Heart left ventricle (tissue), 16 donors: ENCODE measurements at regions not wholly inside any gene's neighbourhood (a gene's known extent, or its start where the extent isn't known, plus 50 kb on each side); places are given as distances from the start of the nearest gene placed in this dataset.

Source experiments
- ATAC-seq, 4 donors: fragments of 200-7000 bp; cut with Tn5 transposase; one replicate each; pipeline ENCODE4 v1.9.1; 2020 to 2022; ENCODE audit warnings: moderate library complexity in 4 of 4, mild to moderate bottlenecking in 3 of 4, moderate number of reproducible peaks in 1 of 4
- DNase-seq, 5 donors: peaks; one replicate each; pipeline ENCODE4 v3.0.0-alpha.2; 2020
- H3K27ac ChIP-seq, 12 donors: fragments of 200-600 bp; sonication (generic) in 4 of 12; one replicate each; pipeline versions ENCODE4 v1.5.0 to v1.8.0; 2016 to 2022; ENCODE audit warnings: mild to moderate bottlenecking in 2 of 12
- H3K27me3 ChIP-seq, 9 donors: fragments of 200-600 bp; sonication (generic) in 2 of 9; one replicate each; pipeline versions ENCODE4 v1.5.1 to v1.8.0; 2016 to 2022; ENCODE audit warnings: mild to moderate bottlenecking in 3 of 9
- H3K36me3 ChIP-seq, 9 donors: fragments of 200-600 bp; sonication (generic) in 2 of 9; one replicate each; pipeline versions ENCODE4 v1.5.0 to v1.8.0; 2018 to 2022; ENCODE audit warnings: mild to moderate bottlenecking in 2 of 9
- H3K4me1 ChIP-seq, 12 donors: fragments of 200-600 bp; sonication (generic) in 4 of 12; one replicate each; pipeline versions ENCODE4 v1.5.0 to v1.8.0; 2016 to 2022; ENCODE audit warnings: mild to moderate bottlenecking in 3 of 12
- H3K4me3 ChIP-seq, 12 donors: fragments of 200-600 bp; sonication (generic) in 4 of 12; one replicate each; pipeline versions ENCODE4 v1.5.0 to v1.8.0; 2017 to 2022; ENCODE audit warnings: mild to moderate bottlenecking in 9 of 12, moderate library complexity in 4 of 12
- H3K9me3 ChIP-seq, 12 donors: fragments of 200-600 bp; sonication (generic) in 4 of 12; one replicate each; pipeline versions ENCODE4 v1.5.0 to v1.8.0; 2016 to 2022; ENCODE audit warnings: mild to moderate bottlenecking in 1 of 12
- POLR2A ChIP-seq, 2 donors: fragments of 450-650 bp; IDR thresholded peaks; one replicate each; pipeline ENCODE4 v1.6.1; 2017; ENCODE audit warnings: antibody characterized with exemption in 2 of 2, mild to moderate bottlenecking in 2 of 2, moderate library complexity in 2 of 2
- WGBS, 4 donors: extraction: QIAGEN DNeasy Blood & Tissue Kit in 2 of 4; methylation state at CpG; one replicate each; pipeline versions ENCODE4 v1.1.5 to v1.1.7; 2013 to 2018; 5-methylcytosine and 5-hydroxymethylcytosine counted together
- intact Hi-C, 10 donors: fragments of 100-400 bp; cut with DNase I; formaldehyde crosslinking; loops; one replicate each; pipeline versions ENCODE4 v1.11.1 to v1.14.2; 2022
- TF ChIP-seq, protein P1 (sequence below), 12 donors: fragments of 200-600 bp; sonication (generic) in 4 of 12; IDR thresholded peaks; one replicate each; pipeline versions ENCODE4 v1.5.0 to v1.8.0; 2018 to 2022; ENCODE audit warnings: antibody characterized with exemption in 12 of 12, mild to moderate bottlenecking in 5 of 12
- donor health status: ischemic (EF 13 %, LVEDD 7.1; RV severe dilation, severe dysfunction).
- donor health status: healthy with polysubstance abuse.
- donor health status: DM: no; HTN: yes; CAD: no.
- donor health status: DM: no; HTN: no; CAD: no.
- donor health status: ischemic (EF 25% LVEDD 6.9; RV normal size, moderate dysfunction).
- donor health status: ischemic (EF 25% LVEDD 5.7; RV mildly dilated, moderate dysfunction).
- donor health status: healthy.
- donor health status: DM: yes; HTN: yes; CAD: no.
- donor health status: ischemic (EF 35%, LVEDD 5.7; RV mildly dilated, moderate dysfunction).
- donor health status: nonischemic (EF 11% LVEDD 7.7; RV severe dilation, severe dysfunction).
- donor health status: DM: yes; HTN: yes; CAD: no.
- donor health status: PGD.
- donor health status: ischemic (EF 29% LVEDD 5.4; RV normal size, mild dysfunction).
- donor health status: nonischemic (EF 23%, LVEDD 6.1; RV moderate dilation, normal function).

DNA sequence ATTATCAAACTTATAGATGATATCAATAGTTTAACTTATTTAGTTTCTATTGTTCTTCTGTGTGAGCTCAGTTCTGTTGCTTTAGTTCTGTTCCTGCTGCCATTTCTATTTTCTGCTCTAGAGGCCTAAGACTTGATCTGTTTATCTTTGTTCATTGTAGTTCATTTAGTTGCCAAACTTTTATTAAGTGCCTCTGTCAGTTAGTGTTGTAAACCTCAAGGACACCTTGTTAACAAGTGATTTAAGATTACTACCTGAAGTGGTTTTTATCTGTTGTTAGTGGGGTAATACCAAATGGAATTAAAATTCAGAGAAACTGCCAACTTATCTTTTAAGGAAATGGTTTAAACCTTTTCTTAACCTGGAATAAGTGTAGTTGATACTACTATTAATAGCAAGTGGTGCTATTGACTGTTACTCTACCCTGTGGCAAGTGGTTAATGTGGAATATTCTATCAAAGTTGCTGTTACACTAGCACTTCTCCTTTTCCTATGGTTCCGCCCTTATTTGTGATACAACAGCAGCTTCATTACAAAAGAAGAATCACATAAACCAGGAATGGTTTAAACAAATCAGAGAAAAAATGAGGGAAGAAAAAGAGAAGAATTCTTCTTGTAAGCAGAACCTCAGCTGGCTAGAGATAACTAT, 500.6 kb upstream of the GOLIM4 start:
- 63 to 77% (median 72%) methylated on average over 1 of the region's 1 CpG for WGBS, 4 donors
- H3K4me3 ChIP-seq = no peak overlapping the region
- peaks cover 0 to 13% (median 0%) of the 10 kb centered on the region in 9 donors for H3K27me3 ChIP-seq
- ATAC-seq (peak in 1 of 4 donors; percentile 45), DNase-seq (no peak)
- TF ChIP-seq, protein P1, sequence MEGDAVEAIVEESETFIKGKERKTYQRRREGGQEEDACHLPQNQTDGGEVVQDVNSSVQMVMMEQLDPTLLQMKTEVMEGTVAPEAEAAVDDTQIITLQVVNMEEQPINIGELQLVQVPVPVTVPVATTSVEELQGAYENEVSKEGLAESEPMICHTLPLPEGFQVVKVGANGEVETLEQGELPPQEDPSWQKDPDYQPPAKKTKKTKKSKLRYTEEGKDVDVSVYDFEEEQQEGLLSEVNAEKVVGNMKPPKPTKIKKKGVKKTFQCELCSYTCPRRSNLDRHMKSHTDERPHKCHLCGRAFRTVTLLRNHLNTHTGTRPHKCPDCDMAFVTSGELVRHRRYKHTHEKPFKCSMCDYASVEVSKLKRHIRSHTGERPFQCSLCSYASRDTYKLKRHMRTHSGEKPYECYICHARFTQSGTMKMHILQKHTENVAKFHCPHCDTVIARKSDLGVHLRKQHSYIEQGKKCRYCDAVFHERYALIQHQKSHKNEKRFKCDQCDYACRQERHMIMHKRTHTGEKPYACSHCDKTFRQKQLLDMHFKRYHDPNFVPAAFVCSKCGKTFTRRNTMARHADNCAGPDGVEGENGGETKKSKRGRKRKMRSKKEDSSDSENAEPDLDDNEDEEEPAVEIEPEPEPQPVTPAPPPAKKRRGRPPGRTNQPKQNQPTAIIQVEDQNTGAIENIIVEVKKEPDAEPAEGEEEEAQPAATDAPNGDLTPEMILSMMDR (IDR thresholded peaks at IDR 0.05) = no peak
- TF ChIP-seq POLR2A (IDR thresholded peaks at IDR 0.05) = no peak
- H3K36me3 ChIP-seq = no peaks in the 10 kb centered on the region
- no peaks in the 10 kb centered on the region for H3K9me3 ChIP-seq
- no peaks in the 10 kb centered on the region for H3K4me1 ChIP-seq
- H3K27ac ChIP-seq = no peak overlapping the region
- intact Hi-C loops = no loop called here

DNA sequence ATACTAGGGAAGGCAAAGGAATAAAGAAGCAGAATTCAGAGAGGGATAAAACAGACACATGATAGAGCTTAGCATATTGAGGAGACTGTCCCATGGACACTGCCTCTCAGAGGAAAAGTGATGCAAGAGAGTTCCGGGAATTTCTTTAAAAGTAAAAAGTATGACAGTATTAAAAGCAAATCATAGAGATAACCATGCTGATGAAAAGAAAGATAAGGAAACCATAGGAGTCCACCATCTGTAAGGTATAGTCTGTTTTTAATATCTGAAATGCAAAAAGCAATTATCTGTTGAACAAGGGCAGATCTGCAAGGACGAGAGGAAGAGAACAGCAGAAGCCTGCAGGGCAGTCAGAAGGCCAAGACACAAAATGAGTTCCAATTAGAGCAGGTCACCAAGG, 495.9 kb upstream of the GOLIM4 start:
- 72 to 81% (median 76%) methylated on average over 2 of the region's 2 CpGs for WGBS, 4 donors
- Histone ChIP-seq H3K4me1 (no peaks in the 10 kb centered on the region), H3K27me3 (peaks cover 0 to 33% (median 3%) of the 10 kb centered on the region in 9 donors), H3K36me3 (no peaks in the 10 kb centered on the region), H3K27ac (no peak overlapping the region), H3K4me3 (no peak overlapping the region), H3K9me3 (no peaks in the 10 kb centered on the region)
- TF ChIP-seq POLR2A (IDR thresholded peaks at IDR 0.05) = no peak
- TF ChIP-seq, protein P1 (IDR thresholded peaks at IDR 0.05) = no peak
- DNase-seq (no peak), ATAC-seq (no peak)
- intact Hi-C loops = no loop called here

DNA sequence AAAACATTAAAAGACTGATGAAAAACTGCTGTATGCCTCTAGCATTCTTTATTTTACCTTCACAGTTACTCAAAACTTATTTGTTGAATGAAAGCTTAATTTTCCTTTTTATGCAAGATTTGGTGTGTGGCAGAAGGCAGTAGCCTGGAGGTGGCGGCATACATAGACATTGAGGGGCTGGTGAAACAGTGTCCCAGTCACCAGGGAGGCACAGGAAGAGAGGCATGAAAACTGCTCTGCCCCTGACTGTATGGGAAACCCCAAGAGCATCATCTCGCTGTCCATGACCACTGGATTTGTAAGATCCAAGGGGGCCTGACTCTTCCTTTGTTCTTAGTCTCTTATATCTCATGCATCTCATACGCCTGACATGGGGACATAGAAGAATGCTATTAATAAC, 493.7 kb upstream of the GOLIM4 start:
- 73 to 79% (median 77%) methylated on average over 3 of the region's 3 CpGs for WGBS, 4 donors
- Histone ChIP-seq H3K27ac (no peak overlapping the region), H3K9me3 (no peaks in the 10 kb centered on the region), H3K4me3 (no peak overlapping the region), H3K36me3 (no peaks in the 10 kb centered on the region), H3K27me3 (peaks cover 0 to 33% (median 3%) of the 10 kb centered on the region in 9 donors), H3K4me1 (no peaks in the 10 kb centered on the region)
- intact Hi-C loops = no loop called here
- DNase-seq (no peak), ATAC-seq (no peak)
- TF ChIP-seq POLR2A (IDR thresholded peaks at IDR 0.05) = no peak
- TF ChIP-seq, protein P1 (IDR thresholded peaks at IDR 0.05) = no peak

DNA sequence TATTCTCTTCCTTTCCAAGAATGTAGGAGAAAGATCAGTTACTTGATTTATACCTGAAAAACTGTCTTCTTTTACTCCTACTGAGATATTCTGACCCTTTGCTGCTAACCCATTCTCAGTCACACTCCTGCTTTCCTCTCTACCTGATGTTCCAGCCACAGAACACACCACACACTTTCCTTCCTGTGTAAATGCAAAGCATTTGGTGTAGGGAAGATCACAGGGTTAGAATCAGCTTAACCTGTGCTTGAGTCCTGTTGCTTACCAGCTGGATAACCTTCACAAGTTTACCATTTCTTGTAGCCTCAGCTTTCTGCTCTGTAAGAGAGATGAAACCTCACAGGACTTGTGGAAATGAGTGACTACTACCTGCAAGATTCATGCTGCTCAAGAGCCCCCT, 489.8 kb upstream of the GOLIM4 start:
- TF ChIP-seq, protein P1 (IDR thresholded peaks at IDR 0.05) = no peak
- TF ChIP-seq POLR2A (IDR thresholded peaks at IDR 0.05) = no peak

More for the DNA sequence above, 489.8 kb upstream of the GOLIM4 start:
- H3K9me3 ChIP-seq = no peaks in the 10 kb centered on the region
- no peaks in the 10 kb centered on the region for H3K4me1 ChIP-seq
- H3K27me3 ChIP-seq = peaks cover 0 to 14% (median 0%) of the 10 kb centered on the region in 9 donors
- ATAC-seq (no peak), DNase-seq (no peak)
- no peak overlapping the region for H3K27ac ChIP-seq
- no peak overlapping the region for H3K4me3 ChIP-seq
- intact Hi-C loops = no loop called here
- H3K36me3 ChIP-seq = no peaks in the 10 kb centered on the region
